Neuronal stem cell (in vitro differentiated cells): ENCODE measurements at regions not wholly inside any gene's neighbourhood (a gene's known extent, or its start where the extent isn't known, plus 50 kb on each side); places are given as distances from the start of the nearest gene placed in this dataset.
"Not testable (repeated sequence)": the region's sequence is repeated elsewhere in the genome, so short reads cannot be mapped to it uniquely, and the experiment has no call there.

Source experiments
- DNase-seq: peaks from one replicate; pipeline ENCODE4 v3.0.0-alpha.2; 2013; ENCODE audit warnings: low spot score
- H2AFZ ChIP-seq: one replicate; pipeline ENCODE4 v1.6.1; 2013; ENCODE audit warnings: mild to moderate bottlenecking, low read length, inconsistent platforms
- H2AK5ac ChIP-seq: 2 replicates; pipeline ENCODE4 v1.6.1; 2013; ENCODE audit warnings: low read depth, mild to moderate bottlenecking, inconsistent platforms, low read length, moderate library complexity, mixed read lengths
- H2BK120ac ChIP-seq: 2 replicates; pipeline ENCODE4 v1.6.1; 2013; ENCODE audit warnings: low read depth, mild to moderate bottlenecking, inconsistent platforms, low read length, moderate library complexity, mixed read lengths
- H2BK12ac ChIP-seq: one replicate; pipeline ENCODE4 v1.6.1; 2013; ENCODE audit warnings: low read length, inconsistent platforms
- H2BK15ac ChIP-seq: 2 replicates; pipeline ENCODE4 v1.6.1; 2013; ENCODE audit warnings: mild to moderate bottlenecking, low read length, inconsistent platforms, mixed read lengths
- H2BK5ac ChIP-seq: one replicate; pipeline ENCODE4 v1.6.1; 2013; ENCODE audit warnings: inconsistent platforms, mild to moderate bottlenecking, low read length, moderate library complexity
- H3K14ac ChIP-seq: one replicate; pipeline ENCODE4 v1.6.1; 2013; ENCODE audit warnings: low read length, inconsistent platforms
- H3K18ac ChIP-seq: 2 replicates; pipeline ENCODE4 v1.6.1; 2013; ENCODE audit warnings: low read length, inconsistent platforms
- H3K23ac ChIP-seq: 2 replicates; pipeline ENCODE4 v1.6.1; 2013; ENCODE audit warnings: low read depth, mild to moderate bottlenecking, mixed read lengths, low read length, inconsistent platforms; ENCODE audit not compliant: poor library complexity
- H3K27ac ChIP-seq: replicated peaks from 3 replicates; pipeline ENCODE4 v1.5.1; 2013; ENCODE audit warnings: low read length, inconsistent platforms
- H3K27me3 ChIP-seq, 3 experiments: 2 replicates each; pipeline ENCODE4 v1.6.1; 2013; ENCODE audit warnings: low read length in 3 of 3, mild to moderate bottlenecking in 2 of 3, inconsistent platforms in 1 of 3, low read depth in 1 of 3, mixed read lengths in 1 of 3, moderate library complexity in 1 of 3; ENCODE audit not compliant: control insufficient read depth in 3 of 3, insufficient read depth in 3 of 3
- H3K36me3 ChIP-seq, 2 donors: replicated peaks in 1 of 2; 2 replicates each; pipeline ENCODE4 v1.6.1; 2013; ENCODE audit warnings: low read length in 2 of 2; ENCODE audit not compliant: control insufficient read depth in 2 of 2, insufficient read depth in 2 of 2
- H3K4ac ChIP-seq: 2 replicates; pipeline ENCODE4 v1.6.1; 2013; ENCODE audit warnings: inconsistent platforms, mild to moderate bottlenecking, low read length, moderate library complexity
- H3K4me1 ChIP-seq, 2 donors: 1 replicate in 1 of 2; 2 replicates in 1 of 2; pipeline ENCODE4 v1.6.1; 2013; ENCODE audit warnings: low read length in 2 of 2, low read depth in 1 of 2; ENCODE audit not compliant: control insufficient read depth in 2 of 2, insufficient read depth in 1 of 2
- H3K4me2 ChIP-seq: one replicate; pipeline ENCODE4 v1.6.1; 2013; ENCODE audit warnings: mild to moderate bottlenecking, low read length, inconsistent platforms; ENCODE audit not compliant: insufficient read depth, poor library complexity, severe bottlenecking
- H3K4me3 ChIP-seq, 2 donors: 2 replicates each; pipeline ENCODE4 v1.5.1; 2013; ENCODE audit warnings: low read length in 2 of 2, mild to moderate bottlenecking in 2 of 2, inconsistent platforms in 1 of 2, moderate library complexity in 1 of 2
- H3K79me1 ChIP-seq: one replicate; pipeline ENCODE4 v1.6.1; 2013; ENCODE audit warnings: low read depth, mild to moderate bottlenecking, inconsistent platforms, low read length, moderate library complexity
- H3K9ac ChIP-seq: one replicate; pipeline ENCODE4 v1.6.1; 2013; ENCODE audit warnings: mild to moderate bottlenecking, low read depth, low read length, inconsistent platforms; ENCODE audit not compliant: poor library complexity
- H3K9me3 ChIP-seq, 2 donors: replicated peaks in 1 of 2; 2 replicates each; pipeline versions ENCODE3 to v1.6.1; 2013; ENCODE audit warnings: low read length in 2 of 2, mild to moderate bottlenecking in 2 of 2, inconsistent platforms in 1 of 2, low read depth in 1 of 2, mixed read lengths in 1 of 2, moderate library complexity in 1 of 2; ENCODE audit not compliant: control insufficient read depth in 2 of 2, insufficient read depth in 1 of 2
- H4K8ac ChIP-seq: one replicate; pipeline ENCODE4 v1.6.1; 2013; ENCODE audit warnings: low read depth, mild to moderate bottlenecking, inconsistent platforms, low read length, moderate library complexity
- H4K91ac ChIP-seq: one replicate; pipeline ENCODE4 v1.6.1; 2013; ENCODE audit warnings: low read length, low read depth, mild to moderate bottlenecking, inconsistent platforms; ENCODE audit not compliant: poor library complexity
- WGBS, 2 donors: extraction: QIAGEN DNeasy Blood & Tissue Kit; methylation state at CpG; one replicate each; pipeline ENCODE4 v1.1.7; 2013; ENCODE audit warnings: missing lambda C conversion rate in 2 of 2, mixed read lengths in 1 of 2; ENCODE audit not compliant: insufficient read length in 2 of 2, insufficient replicate concordance in 1 of 2; ENCODE audit errors: extremely low coverage in 2 of 2; 5-methylcytosine and 5-hydroxymethylcytosine counted together

- H3K36me3 ChIP-seq: no peaks in the 10 kb centered on the region
- H2BK12ac ChIP-seq: no peak overlapping the region
- no peaks in the 10 kb centered on the region for H3K79me1 ChIP-seq
- no peak overlapping the region for H2AK5ac ChIP-seq
- no peak overlapping the region for H3K14ac ChIP-seq
- H3K4me1 ChIP-seq: peaks cover 0 to 2% of the 10 kb centered on the region in 2 donors
- no peak overlapping the region for H3K23ac ChIP-seq
- H3K27ac ChIP-seq: no peak overlapping the region
- no peak overlapping the region for H3K4me3 ChIP-seq
- H3K4ac ChIP-seq: no peak overlapping the region
- no peak overlapping the region for H3K18ac ChIP-seq
- H3K9ac ChIP-seq: no peak overlapping the region
- no peak overlapping the region for H2BK15ac ChIP-seq
- no peak overlapping the region for H4K91ac ChIP-seq
- no peaks in the 10 kb centered on the region for H3K27me3 ChIP-seq
- no peak overlapping the region for H2BK5ac ChIP-seq
- no peaks in the 10 kb centered on the region for H3K9me3 ChIP-seq
- H4K8ac ChIP-seq: no peak overlapping the region
- DNase-seq: no peak
- no peak overlapping the region for H2BK120ac ChIP-seq
- no peak overlapping the region for H3K4me2 ChIP-seq
- no CpG with 5 or more reads among the region's 1 CpG for WGBS, 2 donors
- H2AFZ ChIP-seq: no peak overlapping the region
Observed at GRCh38 chr3:21220944-21221343, 530.1 kb downstream of the ZNF385D start.

- no peak overlapping the region for H3K27ac ChIP-seq
- no CpG with 5 or more reads among the region's 1 CpG for WGBS, 2 donors
- no peak overlapping the region for H2BK120ac ChIP-seq
- H3K4me2 ChIP-seq: no peak overlapping the region
- no peak overlapping the region for H3K4ac ChIP-seq
- no peak overlapping the region for H2BK12ac ChIP-seq
- no peaks in the 10 kb centered on the region for H3K9me3 ChIP-seq
- H3K9ac ChIP-seq: no peak overlapping the region
- H4K8ac ChIP-seq: no peak overlapping the region
- H2BK5ac ChIP-seq: no peak overlapping the region
- no peak overlapping the region for H4K91ac ChIP-seq
- no peak overlapping the region for H3K18ac ChIP-seq
- H2AFZ ChIP-seq: no peak overlapping the region
- H3K27me3 ChIP-seq: no peaks in the 10 kb centered on the region
- no peaks in the 10 kb centered on the region for H3K36me3 ChIP-seq
- H3K79me1 ChIP-seq: no peaks in the 10 kb centered on the region
- no peak overlapping the region for H2AK5ac ChIP-seq
- H3K4me3 ChIP-seq: no peak overlapping the region
- no peak overlapping the region for H3K14ac ChIP-seq
- no peak overlapping the region for H3K23ac ChIP-seq
- H3K4me1 ChIP-seq: no peaks in the 10 kb centered on the region
- no peak for DNase-seq
- H2BK15ac ChIP-seq: no peak overlapping the region
Observed at GRCh38 chr3:21216598-21216997, 534.4 kb downstream of the ZNF385D start.

GRCh38 chr3:21204122-21204521 is 546.9 kb downstream of the ZNF385D start:
- DNase-seq, H3K9ac ChIP-seq, H2BK12ac ChIP-seq, H3K23ac ChIP-seq, H3K79me1 ChIP-seq, H2BK120ac ChIP-seq, H2AFZ ChIP-seq, H3K9me3 ChIP-seq, H4K91ac ChIP-seq, H3K18ac ChIP-seq, H2BK5ac ChIP-seq, H3K4me1 ChIP-seq, H3K4me2 ChIP-seq, H3K4ac ChIP-seq, H3K14ac ChIP-seq, H3K27me3 ChIP-seq, H3K27ac ChIP-seq, H2AK5ac ChIP-seq, H3K4me3 ChIP-seq, H2BK15ac ChIP-seq, H4K8ac ChIP-seq, H3K36me3 ChIP-seq: not testable (repeated sequence)
- WGBS, 2 donors: no CpG with 5 or more reads among the region's 3 CpGs

- H3K4me1 ChIP-seq: no peaks in the 10 kb centered on the region
- no peaks in the 10 kb centered on the region for H3K9me3 ChIP-seq
- no peak overlapping the region for H3K14ac ChIP-seq
- no peak overlapping the region for H2BK120ac ChIP-seq
- no peaks in the 10 kb centered on the region for H3K36me3 ChIP-seq
- no peak overlapping the region for H3K4me2 ChIP-seq
- no peak overlapping the region for H3K23ac ChIP-seq
- no peak overlapping the region for H4K8ac ChIP-seq
- no peak overlapping the region for H2AFZ ChIP-seq
- H2BK12ac ChIP-seq: no peak overlapping the region
- H2AK5ac ChIP-seq: no peak overlapping the region
- WGBS, 2 donors: no CpG with 5 or more reads among the region's 2 CpGs
- no peak overlapping the region for H3K4me3 ChIP-seq
- no peak overlapping the region for H3K27ac ChIP-seq
- H3K27me3 ChIP-seq: no peaks in the 10 kb centered on the region
- no peak overlapping the region for H3K18ac ChIP-seq
- H3K9ac ChIP-seq: no peak overlapping the region
- H4K91ac ChIP-seq: no peak overlapping the region
- H3K4ac ChIP-seq: no peak overlapping the region
- no peaks in the 10 kb centered on the region for H3K79me1 ChIP-seq
- H2BK5ac ChIP-seq: no peak overlapping the region
- H2BK15ac ChIP-seq: no peak overlapping the region
- DNase-seq: no peak
Observed at GRCh38 chr3:21195203-21195602, 555.8 kb downstream of the ZNF385D start.
